GM19455 (cell line): ENCODE measurements at regions not wholly inside any gene's neighbourhood (a gene's known extent, or its start where the extent isn't known, plus 50 kb on each side); places are given as distances from the start of the nearest gene placed in this dataset.
"Not testable (repeated sequence)": the region's sequence is repeated elsewhere in the genome, so short reads cannot be mapped to it uniquely, and the experiment has no call there.

Experiments
- ATAC-seq: cut with Tn5 transposase; IDR thresholded peaks from one replicate; pipeline ENCODE4 v1.9.1; 2021; ENCODE audit not compliant: unreplicated experiment

DNA sequence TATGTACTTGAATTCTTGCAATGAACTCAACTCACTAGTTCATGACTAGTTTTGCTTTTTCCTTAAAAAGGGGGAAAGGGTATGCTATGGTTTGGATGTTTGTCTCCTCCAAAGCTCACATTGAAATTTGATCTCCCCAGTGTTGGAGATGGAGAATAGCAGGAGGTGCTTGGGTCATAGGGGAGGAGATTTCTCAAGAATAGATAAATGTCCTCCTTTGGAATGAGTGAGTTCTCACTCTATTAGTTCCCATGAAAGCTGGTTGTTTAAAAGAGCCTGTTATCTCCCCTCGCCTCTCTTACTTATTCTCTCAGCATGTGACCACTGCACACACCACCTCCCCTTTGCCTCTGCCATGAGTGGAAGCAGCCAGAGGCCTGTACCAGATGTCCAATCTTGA, 109.4 kb upstream of the INTU start:
- no peak for ATAC-seq

DNA sequence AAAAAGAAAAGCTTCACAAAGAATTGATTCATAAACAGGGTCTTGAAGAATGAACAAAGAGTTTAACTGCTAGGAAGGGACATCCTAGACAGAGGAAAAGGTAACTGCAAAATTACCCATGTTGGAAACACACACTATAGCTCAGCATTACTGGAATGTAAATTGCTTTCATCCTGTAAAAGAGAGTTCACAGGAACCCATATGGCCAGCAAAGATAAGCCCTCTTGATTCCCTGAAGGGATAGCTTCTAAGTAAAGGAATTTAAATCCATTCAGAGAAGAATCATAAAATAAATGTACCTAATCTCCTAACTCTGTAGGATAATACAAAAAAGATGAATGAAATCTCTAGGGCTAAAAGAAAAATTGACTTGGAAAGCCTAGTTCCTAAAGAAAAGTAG, 107.1 kb upstream of the INTU start:
- no peak for ATAC-seq

DNA sequence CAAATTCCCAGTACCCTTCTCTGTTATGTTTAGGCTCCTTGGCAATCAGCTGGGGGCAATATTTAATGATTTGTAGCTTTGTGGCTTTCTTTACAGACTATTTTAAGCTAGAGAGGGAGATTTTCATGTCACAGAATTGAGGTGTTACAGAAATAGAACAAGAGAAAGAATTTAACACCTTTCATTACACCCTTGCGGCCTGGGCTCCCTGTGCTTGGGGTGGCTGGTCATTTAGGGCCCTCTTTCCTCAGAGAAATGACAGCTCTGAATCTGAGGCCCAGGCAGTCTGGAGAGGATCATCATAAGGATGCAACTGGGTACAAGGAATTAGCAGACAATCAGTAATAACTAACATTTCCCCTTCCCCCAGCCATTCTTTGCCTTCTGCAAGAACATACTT, 104.5 kb upstream of the INTU start:
- no peak for ATAC-seq

DNA sequence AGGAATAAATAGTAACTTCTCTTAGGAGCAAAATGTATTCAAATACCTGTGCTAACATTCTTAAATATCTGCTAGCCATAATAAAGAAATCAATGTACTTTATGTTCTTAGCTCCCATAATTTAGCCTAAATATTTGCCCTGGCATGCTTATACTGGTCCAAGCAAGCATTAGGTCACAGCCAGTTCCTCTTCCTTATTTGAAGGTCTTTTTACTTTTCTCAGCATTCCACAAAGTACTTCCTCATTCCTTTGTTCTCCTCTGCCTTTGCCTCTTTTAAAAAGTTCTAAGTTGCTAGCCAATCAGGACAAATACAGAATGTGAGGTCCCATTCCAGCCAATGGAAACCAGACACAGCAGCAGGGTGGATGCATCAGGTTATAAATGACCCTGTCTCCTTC, 102.9 kb upstream of the INTU start:
- not testable (repeated sequence) for ATAC-seq

DNA sequence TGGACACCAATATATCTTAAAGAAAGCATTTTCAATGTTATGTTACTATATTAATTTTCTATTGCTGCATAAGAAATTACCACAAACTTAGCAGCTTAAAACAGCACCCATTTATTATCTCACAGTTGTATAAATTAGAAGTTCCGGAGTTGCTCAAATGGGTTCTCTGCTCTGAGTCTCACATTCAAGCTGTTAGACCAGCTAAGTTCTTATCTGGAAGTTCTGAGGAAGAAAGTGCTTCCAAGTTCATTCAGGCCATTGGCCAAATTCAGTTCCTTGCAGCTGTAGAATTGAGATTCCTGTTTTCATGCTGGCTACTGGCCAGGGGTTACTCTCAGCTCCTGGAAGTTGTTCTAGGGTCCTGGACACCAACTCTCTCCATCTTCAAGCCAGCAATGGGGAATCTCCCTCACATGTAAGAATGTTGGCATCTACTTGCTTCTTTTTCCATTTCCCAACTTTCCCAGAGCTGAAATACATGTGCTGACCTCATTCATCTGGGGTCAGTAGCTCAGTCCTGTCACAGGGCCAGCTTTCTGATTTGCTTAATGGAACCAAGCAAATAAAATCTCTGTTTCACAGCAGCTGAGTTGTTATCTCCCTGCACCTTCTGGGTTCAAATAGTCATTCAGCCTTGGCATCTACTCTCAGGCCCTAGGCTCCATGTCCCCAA, 99.6 kb upstream of the INTU start:
- no peak for ATAC-seq

DNA sequence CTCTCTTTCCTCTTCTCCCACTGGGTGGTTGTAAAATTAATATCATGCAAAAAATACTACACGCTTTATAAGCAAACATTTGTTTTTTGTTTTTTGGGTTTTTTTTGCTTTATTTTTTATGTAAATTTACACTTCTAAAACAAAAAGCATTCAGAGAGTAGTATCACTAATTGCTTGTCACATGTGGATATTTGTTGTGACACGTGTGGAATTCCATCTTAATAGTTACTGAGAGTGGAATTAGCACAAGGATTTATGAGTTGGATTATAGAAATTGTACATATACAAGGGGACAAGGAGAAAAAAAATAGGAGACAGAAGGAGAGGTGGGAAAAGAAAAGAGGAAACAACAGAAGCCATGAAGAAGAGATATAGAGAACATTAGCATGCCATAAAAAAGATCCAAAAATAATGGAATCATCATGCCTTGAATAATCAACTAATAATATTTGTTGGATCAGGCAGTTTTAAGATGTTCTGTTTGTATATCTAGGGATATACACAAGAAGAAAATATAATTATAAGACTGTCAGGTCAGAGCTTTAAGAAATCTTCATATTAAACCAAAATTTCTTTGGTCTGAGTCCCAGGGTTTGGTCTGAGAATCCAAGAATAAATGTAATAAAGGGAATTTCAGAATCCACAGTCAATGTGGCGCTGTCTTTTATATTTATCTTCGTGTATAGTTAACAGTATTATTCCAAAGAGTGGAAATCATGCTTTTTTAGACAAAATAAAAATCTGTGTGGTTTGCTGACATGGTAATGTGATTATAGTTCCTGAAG, 98.5 kb upstream of the INTU start:
- no peak for ATAC-seq

DNA sequence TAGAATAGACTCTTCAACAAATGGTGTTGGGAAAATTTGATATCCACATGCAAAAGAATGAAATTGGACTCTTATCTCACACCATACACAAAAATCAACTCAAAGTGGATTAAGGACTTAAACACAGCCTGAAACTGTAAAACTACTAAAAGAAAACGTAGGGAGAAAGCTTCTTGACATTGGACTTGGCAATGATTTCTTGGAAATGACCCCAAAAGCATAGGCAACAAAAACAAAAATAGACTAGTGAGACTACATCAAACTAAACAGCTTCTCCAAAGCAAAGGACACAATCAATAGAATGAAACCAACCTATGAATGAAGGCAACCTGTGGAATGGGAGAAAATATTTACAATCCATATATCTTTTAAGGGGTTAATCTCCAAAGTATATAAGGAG, 94.7 kb upstream of the INTU start:
- ATAC-seq, result no peak

DNA sequence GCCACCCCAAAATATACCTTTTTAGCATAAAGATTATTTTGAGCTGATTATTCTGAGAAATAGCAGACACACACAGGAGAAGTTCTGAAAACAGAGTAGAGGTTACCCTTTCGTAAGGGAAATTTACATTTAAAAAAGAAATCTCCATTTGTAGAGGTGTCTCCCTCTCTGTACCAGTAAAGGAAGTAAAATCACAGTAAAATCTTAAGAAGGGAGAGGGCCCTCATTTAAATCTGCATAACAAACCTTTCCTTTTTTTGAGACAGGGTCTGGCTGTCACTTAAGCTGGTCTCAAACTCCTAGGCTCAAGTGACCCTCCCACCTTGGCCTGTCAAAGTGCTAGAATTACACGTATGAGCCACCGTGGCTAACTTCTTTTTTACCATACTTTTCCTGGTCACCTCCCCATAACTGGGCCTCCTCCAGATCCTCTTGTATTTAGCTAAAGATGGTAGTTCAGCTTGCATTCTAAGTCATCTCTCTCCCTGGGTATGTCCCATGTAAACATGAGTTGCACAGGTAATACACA, 92.2 kb upstream of the INTU start:
- ATAC-seq, result no peak

DNA sequence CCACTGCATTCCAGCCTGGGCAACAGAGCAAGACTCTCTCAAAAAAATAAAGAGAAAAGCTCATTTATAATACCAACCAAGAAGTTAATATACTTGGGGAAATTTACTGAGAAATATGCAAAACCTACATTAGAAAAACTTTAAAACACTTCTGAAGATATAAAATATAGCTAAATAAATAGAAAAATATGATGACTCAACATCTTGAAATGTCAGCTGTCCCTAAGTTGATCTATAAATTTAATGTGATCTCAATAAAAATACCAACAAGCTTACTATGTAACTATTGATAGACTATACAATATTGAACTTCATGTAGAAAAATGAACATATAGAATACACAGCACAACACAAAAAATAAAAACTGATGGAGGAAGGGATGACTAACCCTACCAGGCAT, 87.5 kb upstream of the INTU start:
- ATAC-seq, result no peak

DNA sequence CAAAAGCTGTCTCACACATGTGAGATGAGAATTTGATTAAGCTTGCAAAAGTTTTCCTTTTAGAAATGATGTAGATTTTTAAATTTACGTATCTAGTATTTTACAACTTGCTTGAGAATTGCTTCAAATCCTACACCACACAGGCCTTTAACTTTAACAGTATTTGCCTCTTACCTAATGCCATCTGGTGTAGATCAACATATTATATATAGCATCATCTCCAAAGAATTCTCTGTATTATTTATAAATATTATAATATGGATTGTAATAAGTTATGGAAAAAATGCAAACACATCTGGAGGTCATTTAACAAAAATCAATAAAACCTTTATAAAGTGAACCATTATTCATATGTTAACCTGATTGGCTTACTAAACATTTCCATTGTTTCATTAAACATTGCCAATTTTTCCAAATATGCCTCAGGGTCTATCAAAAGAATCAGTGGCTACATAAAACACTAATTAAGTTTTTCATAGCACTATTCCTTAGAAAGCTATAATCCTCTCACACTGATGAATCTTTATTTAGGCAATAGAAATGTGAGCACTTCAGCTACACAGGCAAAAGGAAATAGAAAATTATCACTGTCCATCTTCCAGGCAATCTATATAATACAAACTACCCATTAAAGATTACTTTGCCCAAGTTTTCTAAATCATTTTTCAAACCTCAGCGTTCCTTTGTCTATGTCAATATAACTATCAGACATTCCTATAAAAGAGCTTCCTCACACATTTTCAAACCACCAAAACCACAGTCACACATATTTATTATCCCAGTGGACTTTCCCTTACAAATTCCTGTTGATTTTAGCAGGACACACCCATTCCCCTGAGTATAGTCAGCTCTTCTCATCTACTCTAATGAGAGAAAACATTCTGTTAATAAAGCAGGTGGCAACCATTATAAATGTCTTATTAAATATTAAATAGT, 83.5 kb upstream of the INTU start:
- ATAC-seq, result no peak

DNA sequence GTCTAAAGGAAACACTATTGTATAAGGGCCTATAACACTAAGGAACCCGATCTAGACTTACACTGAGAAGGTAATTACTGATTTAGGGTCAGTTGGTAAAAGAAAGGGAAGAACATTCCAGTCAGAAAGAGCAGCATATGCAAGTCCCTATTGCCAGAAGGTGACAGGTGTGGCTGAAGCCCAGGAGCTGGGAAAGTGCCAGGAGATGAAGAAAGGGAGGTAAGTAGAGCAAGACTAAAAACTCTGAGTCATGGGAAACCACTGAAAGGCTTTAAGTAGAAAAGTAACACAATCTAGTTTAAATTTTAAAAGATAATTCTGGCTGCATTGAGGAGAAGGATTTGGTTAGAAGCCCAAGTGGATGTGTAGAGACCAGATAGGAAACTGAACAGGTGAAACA, 77.7 kb upstream of the INTU start:
- no peak for ATAC-seq

DNA sequence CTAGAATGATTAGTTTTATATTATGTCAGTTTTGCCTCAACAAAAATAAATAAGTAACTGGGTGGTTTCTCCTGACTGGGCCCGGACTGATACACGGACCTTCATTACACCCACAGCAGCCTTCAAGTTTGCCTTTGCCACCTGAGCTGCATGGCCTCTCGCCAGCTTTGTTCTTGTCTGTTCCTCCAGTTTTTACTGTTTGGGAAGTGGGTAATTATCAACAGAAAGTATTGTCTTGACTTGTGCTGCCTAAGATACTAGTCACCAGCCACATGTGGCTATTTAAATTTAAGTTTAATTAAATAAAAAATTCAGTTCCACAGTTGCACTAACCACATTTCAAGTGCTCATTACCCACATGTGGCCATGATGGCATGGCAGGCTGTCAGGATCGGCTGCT, 74.7 kb upstream of the INTU start:
- no peak for ATAC-seq

DNA sequence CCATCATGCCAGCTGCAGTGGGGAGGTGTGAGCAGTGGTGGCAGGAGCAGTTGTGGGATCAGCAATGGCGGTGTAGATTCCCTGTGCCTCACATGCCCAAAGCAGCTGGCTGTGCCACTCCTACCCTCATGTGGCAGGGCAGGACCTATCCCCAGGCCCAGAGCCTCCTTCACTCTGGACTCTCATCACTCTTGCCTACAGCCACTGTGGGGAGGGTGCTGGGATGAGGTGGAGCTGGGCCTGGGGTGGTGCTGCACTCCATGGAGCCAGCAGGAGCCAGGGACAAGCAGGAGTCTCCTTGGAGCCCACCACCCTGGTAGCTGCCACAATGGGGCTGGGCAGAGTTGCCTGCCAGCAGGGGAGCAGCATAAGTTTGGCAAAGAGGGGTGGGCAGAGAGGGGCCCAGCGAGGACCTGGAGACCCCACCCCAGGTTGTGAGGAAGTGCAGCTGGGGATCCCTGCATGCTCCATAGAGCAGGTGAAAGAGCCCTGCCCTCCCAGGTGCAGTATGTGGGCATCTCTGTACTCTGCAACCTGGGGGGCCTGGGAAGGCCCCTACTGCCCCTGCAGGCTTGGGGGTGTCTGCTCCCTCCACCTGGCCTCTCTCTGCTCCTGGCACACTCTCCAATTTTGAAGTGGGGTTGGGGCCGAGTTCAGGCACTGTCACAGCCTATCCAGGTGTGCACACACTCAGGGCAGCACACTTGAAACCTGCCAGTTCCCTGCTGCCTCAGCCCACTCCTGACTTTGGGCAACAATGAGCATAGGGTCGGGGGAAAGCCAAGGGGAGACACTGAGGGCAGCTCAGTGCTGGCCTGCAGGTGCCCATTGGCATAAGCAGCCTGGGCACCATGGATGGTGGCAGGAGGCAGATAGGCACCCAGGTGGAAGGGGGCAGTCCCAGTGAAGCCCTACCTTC, 74.0 kb upstream of the INTU start:
- no peak for ATAC-seq

DNA sequence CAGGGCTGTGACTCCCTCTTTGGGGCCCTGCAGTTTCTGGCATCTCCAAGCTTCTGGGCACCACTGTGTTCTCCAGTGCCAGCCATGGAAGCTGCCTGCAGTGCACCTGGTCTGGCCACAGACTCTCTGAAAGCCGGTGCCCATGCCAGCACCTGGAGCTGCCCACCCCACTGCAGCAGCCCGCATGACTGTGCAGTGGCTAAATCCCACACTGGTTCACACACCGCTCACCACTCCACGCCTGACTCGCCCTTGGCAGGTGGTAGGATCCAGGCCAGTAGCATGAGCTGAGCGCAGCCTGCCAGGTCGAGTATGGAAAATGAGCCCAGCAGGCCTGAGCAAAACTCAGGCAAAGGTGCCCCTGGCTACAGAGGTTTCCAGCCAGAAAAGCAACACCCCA, 72.8 kb upstream of the INTU start:
- ATAC-seq, result no peak

DNA sequence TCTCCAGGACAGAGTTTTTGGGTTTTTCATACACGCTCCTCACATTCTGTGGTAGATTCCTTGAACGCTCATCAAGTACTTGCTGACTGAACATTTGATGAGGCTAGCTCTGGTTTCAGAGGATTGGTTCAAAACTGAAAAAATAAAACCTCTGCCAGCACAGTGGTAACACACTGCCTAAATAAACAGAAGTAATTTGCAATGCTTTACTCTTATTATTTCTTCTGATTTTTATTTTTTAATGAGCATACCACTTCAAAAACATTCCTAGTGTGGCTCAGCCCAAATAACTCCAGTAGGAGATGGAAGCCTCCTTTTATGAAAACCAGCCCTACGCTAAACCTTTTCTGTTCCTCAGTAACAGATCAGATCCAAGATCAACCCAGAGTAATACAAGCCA, 72.0 kb upstream of the INTU start:
- ATAC-seq, result no peak

DNA sequence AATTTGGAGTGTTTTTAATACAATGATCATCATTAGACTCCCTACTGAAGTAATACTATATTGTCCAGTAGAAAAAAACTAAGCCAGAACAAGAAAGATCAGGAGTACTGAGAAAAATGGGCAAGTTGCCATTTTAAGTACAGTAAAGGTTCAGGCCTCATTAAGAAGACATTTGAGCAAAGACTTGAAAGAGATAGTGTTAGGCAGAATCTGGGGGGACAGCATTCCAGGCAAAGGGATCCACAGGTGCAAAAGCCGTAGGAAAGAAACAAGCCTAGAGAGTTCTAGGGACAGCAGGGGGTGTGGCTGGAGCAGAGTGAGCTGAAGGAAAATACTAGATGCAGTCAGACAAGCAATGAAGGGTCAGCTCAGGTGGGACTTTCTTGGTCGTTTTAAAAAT, 58.1 kb upstream of the INTU start:
- no peak for ATAC-seq

DNA sequence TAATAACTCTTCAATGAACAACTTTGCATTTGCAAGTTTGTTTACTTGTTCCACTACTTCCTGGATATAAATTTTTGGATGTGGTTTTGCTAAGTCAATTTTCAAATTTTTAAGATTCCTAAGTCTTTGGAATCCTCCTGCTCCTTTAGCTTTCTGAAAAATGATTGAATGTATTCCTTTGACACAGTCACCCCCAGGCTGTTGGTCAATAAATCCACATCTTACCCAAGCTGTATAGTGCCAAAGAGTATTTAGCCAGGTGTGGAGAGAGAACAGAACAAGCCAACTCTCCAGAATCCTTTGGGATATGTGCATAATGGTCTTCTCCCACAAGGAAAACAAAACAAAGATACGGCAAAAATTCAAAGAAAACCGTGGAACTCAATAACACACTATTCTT, 56.9 kb upstream of the INTU start:
- ATAC-seq, result no peak

DNA sequence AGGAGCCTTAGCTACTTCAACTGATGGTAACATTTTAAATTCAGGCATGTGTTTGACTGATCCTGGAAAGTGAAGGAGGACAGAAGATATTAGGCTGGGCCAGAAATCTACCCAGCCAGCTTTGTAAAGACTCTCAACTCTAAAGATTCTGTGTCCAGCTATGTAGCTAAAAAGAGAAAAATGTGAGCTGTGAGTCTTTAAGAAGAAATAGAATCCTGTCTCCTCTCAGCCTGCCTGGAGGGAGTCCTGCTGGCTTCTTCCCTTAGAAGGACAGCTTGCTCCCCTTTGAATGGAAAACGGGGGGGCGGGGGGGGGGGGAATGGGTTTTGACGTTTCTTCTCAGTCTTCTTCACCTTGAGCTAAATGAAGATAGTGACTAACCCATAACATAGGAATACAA, 54.3 kb upstream of the INTU start:
- no peak for ATAC-seq

DNA sequence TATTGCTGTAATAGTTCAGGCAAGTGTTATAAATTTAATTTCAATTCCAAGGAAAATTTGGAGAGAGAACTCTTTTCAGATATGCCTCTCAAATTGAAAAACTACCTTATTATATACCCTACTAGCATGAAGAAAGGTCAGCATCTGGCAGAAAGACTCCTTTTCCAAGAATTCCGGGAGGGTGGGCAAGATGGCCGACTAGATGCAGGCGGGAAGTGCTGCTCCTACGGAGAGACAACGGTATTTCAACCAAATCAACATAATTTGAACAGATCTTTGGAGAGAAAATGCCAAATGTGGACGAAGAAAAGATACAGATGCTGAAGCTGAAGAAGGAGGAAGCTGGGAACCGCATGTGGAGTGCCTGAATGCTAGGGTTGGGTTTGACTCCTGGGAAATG, 53.8 kb upstream of the INTU start:
- ATAC-seq, result no peak

DNA sequence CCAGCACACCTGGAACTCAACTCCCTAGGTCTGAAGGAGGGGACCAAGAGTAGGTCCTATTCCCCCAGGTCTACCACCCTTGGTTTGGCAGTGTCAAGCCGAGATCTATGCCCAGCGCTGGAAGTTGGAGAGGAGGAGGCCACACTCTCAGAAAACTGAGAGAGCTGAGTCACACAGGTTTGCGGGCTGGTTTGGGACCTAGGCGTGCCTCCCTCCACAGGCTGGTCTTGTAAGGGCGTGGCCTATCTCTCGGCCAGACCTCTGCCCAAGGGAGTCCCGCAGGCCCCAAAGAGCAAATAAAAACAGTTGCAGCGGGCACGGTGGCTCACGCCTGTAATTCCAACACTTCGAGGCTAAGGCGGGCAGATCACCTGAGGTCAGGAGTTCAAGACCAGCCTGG, 52.9 kb upstream of the INTU start:
- ATAC-seq, result no peak

DNA sequence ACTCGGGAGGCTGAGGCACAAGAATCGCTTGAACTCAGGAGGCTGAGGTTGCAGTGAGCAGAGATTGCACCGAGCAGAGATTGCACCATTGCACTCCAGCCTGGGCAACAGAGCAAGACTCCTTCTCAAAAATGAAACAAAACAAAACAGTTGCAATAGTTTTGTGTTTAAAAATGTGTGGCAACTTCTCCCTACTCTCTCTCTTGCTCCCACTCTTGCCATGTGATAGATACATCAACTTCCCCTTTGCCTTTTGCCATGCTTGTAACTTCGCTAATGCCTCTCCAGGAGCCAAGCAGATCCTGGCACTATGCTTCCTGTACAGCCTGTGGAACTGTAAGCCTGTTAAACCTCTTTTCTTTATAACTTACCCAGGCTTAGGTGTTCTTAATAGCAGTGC, 52.5 kb upstream of the INTU start:
- ATAC-seq, result no peak
